Keratinocyte (primary cell): ENCODE measurements at regions not wholly inside any gene's neighbourhood (a gene's known extent, or its start where the extent isn't known, plus 50 kb on each side); places are given as distances from the start of the nearest gene placed in this dataset.

Source experiments
- DNase-seq: peaks from one replicate; pipeline ENCODE4 v3.0.0-alpha.2; 2011; ENCODE audit warnings: low read depth, missing footprints, low spot score
- FAIRE-seq: peaks from 2 replicates; lab custom pipeline; 2011; peaks lifted over from hg19 to GRCh38; lab: Jason Lieb, UNC
- H2AFZ ChIP-seq: 2 replicates; pipeline ENCODE4 v1.6.0; 2012; ENCODE audit warnings: low read length, control low read depth, inconsistent platforms; ENCODE audit not compliant: control insufficient read depth
- H3K27ac ChIP-seq: 2 replicates; pipeline ENCODE4 v1.5.1; 2011; ENCODE audit warnings: low read length; ENCODE audit not compliant: control insufficient read depth, insufficient read depth
- H3K27me3 ChIP-seq: 3 replicates; pipeline ENCODE4 v1.6.0; 2011; ENCODE audit warnings: low read length; ENCODE audit not compliant: control insufficient read depth, insufficient read depth; ENCODE audit errors: extremely low read depth
- H3K36me3 ChIP-seq, 2 experiments: 2 replicates in 1 of 2; 3 replicates in 1 of 2; pipeline ENCODE4 v1.5.1; 2011; ENCODE audit warnings: low read length in 2 of 2, mild to moderate bottlenecking in 1 of 2; ENCODE audit not compliant: control insufficient read depth in 2 of 2, insufficient read depth in 2 of 2; ENCODE audit errors: extremely low read depth in 1 of 2
- H3K4me1 ChIP-seq: 3 replicates; pipeline ENCODE4 v1.5.1; 2011; ENCODE audit warnings: low read length; ENCODE audit not compliant: control insufficient read depth, insufficient read depth; ENCODE audit errors: extremely low read depth
- H3K4me2 ChIP-seq: 3 replicates; pipeline ENCODE4 v1.6.0; 2011; ENCODE audit warnings: low read depth, low read length; ENCODE audit not compliant: control insufficient read depth, insufficient read depth; ENCODE audit errors: extremely low read depth
- H3K4me3 ChIP-seq, 3 experiments: fragments of 200-600 bp in 1 of 3; sonication (generic) in 1 of 3; 2 replicates in 2 of 3; 3 replicates in 1 of 3; pipeline ENCODE4 v1.5.1; 2011 to 2016; ENCODE audit warnings: low read length in 3 of 3, mild to moderate bottlenecking in 3 of 3, control low read depth in 2 of 3, inconsistent platforms in 1 of 3, low read depth in 1 of 3, mixed read lengths in 1 of 3, mixed run types in 1 of 3, moderate library complexity in 1 of 3; ENCODE audit not compliant: control insufficient read depth in 2 of 3, insufficient read depth in 2 of 3; ENCODE audit errors: extremely low read depth in 1 of 3
- H3K79me2 ChIP-seq: 2 replicates; pipeline ENCODE4 v1.6.0; 2012; ENCODE audit warnings: low read length; ENCODE audit not compliant: control insufficient read depth, insufficient read depth
- H3K9ac ChIP-seq: 3 replicates; pipeline ENCODE4 v1.6.0; 2011; ENCODE audit warnings: low read length; ENCODE audit not compliant: control insufficient read depth, insufficient read depth; ENCODE audit errors: extremely low read depth
- H3K9me1 ChIP-seq: 3 replicates; pipeline ENCODE4 v1.6.0; 2011; ENCODE audit warnings: low read length; ENCODE audit not compliant: control insufficient read depth, insufficient read depth; ENCODE audit errors: extremely low read depth
- H3K9me3 ChIP-seq: 2 replicates; pipeline ENCODE4 v1.5.1; 2012; ENCODE audit warnings: low read depth, low read length; ENCODE audit not compliant: control insufficient read depth
- H4K20me1 ChIP-seq: 3 replicates; pipeline ENCODE4 v1.6.0; 2011; ENCODE audit warnings: low read length; ENCODE audit not compliant: control insufficient read depth, insufficient read depth; ENCODE audit errors: extremely low read depth
- EZH2 ChIP-seq: IDR thresholded peaks from one replicate; pipeline ENCODE4 v1.6.1; 2012; ENCODE audit warnings: inconsistent platforms, mild to moderate bottlenecking, low read length, moderate library complexity
- dilution Hi-C: fragments of 300-500 bp; cut with MboI; formaldehyde crosslinking; loops from one replicate; pipeline ENCODE4 v1.7.0; 2020; ENCODE audit warnings: low sequenced_read_pairs; ENCODE audit not compliant: extremely low pct_ligation_motif_present
- TF ChIP-seq, protein P1 (sequence below), 3 experiments: IDR thresholded peaks in 1 of 3; conservative IDR thresholded peaks in 1 of 3; optimal IDR thresholded peaks in 1 of 3; 2 replicates in 2 of 3; 3 replicates in 1 of 3; pipeline versions ENCODE3 to v1.5.1; 2011; ENCODE audit warnings: low read length in 3 of 3, mild to moderate bottlenecking in 3 of 3, moderate library complexity in 2 of 3, control low read depth in 1 of 3, inconsistent platforms in 1 of 3; ENCODE audit not compliant: insufficient read depth in 2 of 3; ENCODE audit errors: extremely low read depth in 1 of 3

DNA sequence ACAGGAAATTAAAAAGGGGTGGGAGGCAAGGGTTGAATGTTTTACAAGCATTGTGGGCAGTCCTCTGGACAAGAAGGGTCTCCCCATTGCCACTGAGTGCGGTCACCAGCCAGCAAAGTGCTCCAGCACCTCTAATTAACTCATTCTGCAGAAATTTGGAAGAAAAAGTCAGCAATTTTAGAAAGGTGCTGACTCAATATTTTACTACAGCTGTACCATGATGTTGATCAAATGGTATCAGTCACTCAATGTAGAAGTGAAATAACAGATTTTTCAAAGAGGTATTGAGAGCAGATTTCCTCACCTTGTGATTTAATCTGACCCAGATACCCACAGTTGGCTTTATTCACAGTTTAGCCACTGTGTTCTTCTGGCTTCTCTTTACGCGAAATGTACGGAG, 96.7 kb downstream of the PMP22 start:
- no peak overlapping the region for H3K4me3 ChIP-seq
- DNase-seq (no peak), FAIRE-seq (no peak)
- TF ChIP-seq EZH2: no peak
- TF ChIP-seq, protein P1, sequence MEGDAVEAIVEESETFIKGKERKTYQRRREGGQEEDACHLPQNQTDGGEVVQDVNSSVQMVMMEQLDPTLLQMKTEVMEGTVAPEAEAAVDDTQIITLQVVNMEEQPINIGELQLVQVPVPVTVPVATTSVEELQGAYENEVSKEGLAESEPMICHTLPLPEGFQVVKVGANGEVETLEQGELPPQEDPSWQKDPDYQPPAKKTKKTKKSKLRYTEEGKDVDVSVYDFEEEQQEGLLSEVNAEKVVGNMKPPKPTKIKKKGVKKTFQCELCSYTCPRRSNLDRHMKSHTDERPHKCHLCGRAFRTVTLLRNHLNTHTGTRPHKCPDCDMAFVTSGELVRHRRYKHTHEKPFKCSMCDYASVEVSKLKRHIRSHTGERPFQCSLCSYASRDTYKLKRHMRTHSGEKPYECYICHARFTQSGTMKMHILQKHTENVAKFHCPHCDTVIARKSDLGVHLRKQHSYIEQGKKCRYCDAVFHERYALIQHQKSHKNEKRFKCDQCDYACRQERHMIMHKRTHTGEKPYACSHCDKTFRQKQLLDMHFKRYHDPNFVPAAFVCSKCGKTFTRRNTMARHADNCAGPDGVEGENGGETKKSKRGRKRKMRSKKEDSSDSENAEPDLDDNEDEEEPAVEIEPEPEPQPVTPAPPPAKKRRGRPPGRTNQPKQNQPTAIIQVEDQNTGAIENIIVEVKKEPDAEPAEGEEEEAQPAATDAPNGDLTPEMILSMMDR (optimal IDR thresholded peaks at IDR 0.05 in 1 of 3, IDR thresholded peaks at IDR 0.05 in 1 of 3, conservative IDR thresholded peaks at IDR 0.05 in 1 of 3; ENCODE audit: extremely low read depth in 1 of 3, insufficient read depth in 2 of 3, low read length in 3 of 3): no peak
- no peaks in the 10 kb centered on the region for H3K4me1 ChIP-seq
- dilution Hi-C loops: no loop called here
- no peak overlapping the region for H3K27ac ChIP-seq
- H2AFZ ChIP-seq: no peak overlapping the region
- H3K9ac ChIP-seq: no peak overlapping the region
- no peaks in the 10 kb centered on the region for H3K9me1 ChIP-seq
- H3K4me2 ChIP-seq: no peak overlapping the region
- H3K9me3 ChIP-seq: no peaks in the 10 kb centered on the region
- H3K79me2 ChIP-seq: no peaks in the 10 kb centered on the region
- H3K36me3 ChIP-seq: no peaks in the 10 kb centered on the region
- no peaks in the 10 kb centered on the region for H3K27me3 ChIP-seq
- H4K20me1 ChIP-seq: no peaks in the 10 kb centered on the region

DNA sequence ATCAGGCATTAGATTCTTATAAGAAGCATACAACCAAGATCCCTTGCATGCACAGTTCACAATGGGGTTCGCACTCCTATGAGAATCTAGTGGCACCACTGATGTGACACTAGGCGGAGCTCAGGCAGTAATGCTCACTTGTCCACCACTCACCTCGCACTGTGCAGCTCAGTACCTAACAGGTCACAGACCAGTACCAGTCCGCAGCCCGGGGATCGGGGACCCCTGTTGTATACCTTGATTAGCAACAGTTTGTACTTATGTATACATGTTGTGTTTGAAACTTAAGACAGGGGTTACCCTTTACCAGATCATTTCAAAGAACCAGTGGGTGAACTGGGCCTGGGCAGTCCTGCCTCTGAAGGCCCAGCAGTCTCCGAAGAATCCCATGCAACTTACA, 103.7 kb downstream of the PMP22 start:
- dilution Hi-C loops: no loop called here
- TF ChIP-seq, protein P1 (optimal IDR thresholded peaks at IDR 0.05 in 1 of 3, IDR thresholded peaks at IDR 0.05 in 1 of 3, conservative IDR thresholded peaks at IDR 0.05 in 1 of 3; ENCODE audit: extremely low read depth in 1 of 3, insufficient read depth in 2 of 3, low read length in 3 of 3): no peak
- TF ChIP-seq EZH2: no peak
- H3K4me2 ChIP-seq: no peak overlapping the region
- H3K4me3 ChIP-seq: no peak overlapping the region
- no peak overlapping the region for H3K9ac ChIP-seq
- no peaks in the 10 kb centered on the region for H3K79me2 ChIP-seq
- H2AFZ ChIP-seq: no peak overlapping the region
- H3K36me3 ChIP-seq: no peaks in the 10 kb centered on the region
- H3K4me1 ChIP-seq: no peaks in the 10 kb centered on the region
- FAIRE-seq (no peak), DNase-seq (no peak)
- no peaks in the 10 kb centered on the region for H3K9me1 ChIP-seq
- no peaks in the 10 kb centered on the region for H3K27me3 ChIP-seq
- no peak overlapping the region for H3K27ac ChIP-seq
- H4K20me1 ChIP-seq: no peaks in the 10 kb centered on the region
- H3K9me3 ChIP-seq: no peaks in the 10 kb centered on the region
